K562 (cell line): ENCODE measurements at regions not wholly inside any gene's neighbourhood (a gene's known extent, or its start where the extent isn't known, plus 50 kb on each side); places are given as distances from the start of the nearest gene placed in this dataset.

Experiments used
- ARHGAP35 ChIP-seq: fragments of 450-650 bp; IDR thresholded peaks from 2 replicates; pipeline ENCODE4 v1.6.1; 2018; ENCODE audit not compliant: partially characterized antibody
- BRF1 ChIP-seq: IDR thresholded peaks from 3 replicates; pipeline ENCODE4 v1.6.1; 2011; ENCODE audit warnings: borderline replicate concordance, mild to moderate bottlenecking; ENCODE audit not compliant: insufficient read length; ENCODE audit errors: extremely low read depth
- COPS2 ChIP-seq: fragments of 450-650 bp; conservative IDR thresholded peaks from 2 replicates; pipeline ENCODE4 v1.6.1; 2016; ENCODE audit warnings: mild to moderate bottlenecking, moderate library complexity
- KAT7 ChIP-seq: sonication (generic); formaldehyde crosslinking; IDR thresholded peaks from 2 replicates; pipeline ENCODE4 v1.8.0; 2022; ENCODE audit warnings: missing genetic modification reagents, mild to moderate bottlenecking, borderline replicate concordance
- MCM7 ChIP-seq, 2 experiments: fragments of 450-650 bp; IDR thresholded peaks; 2 replicates each; pipeline ENCODE4 v1.6.1; 2016 to 2018
- NBN ChIP-seq: fragments of 450-650 bp; IDR thresholded peaks from 2 replicates; pipeline ENCODE4 v1.6.1; 2016; ENCODE audit warnings: low read depth, mild to moderate bottlenecking
- PCBP2 ChIP-seq: fragments of 200-400 bp; formaldehyde crosslinking; IDR thresholded peaks from 2 replicates; pipeline ENCODE4 v1.6.1; 2018; ENCODE audit warnings: low read length, low read depth, mild to moderate bottlenecking, moderate library complexity; ENCODE audit not compliant: poor library complexity, severe bottlenecking
- PTRF ChIP-seq: fragments of 450-650 bp; IDR thresholded peaks from 2 replicates; pipeline ENCODE4 v1.6.1; 2016; ENCODE audit warnings: mild to moderate bottlenecking, missing genetic modification characterization, missing compliant biosample characterization
- SIRT6 ChIP-seq: IDR thresholded peaks from one replicate; pipeline ENCODE4 v1.6.1; 2012; ENCODE audit warnings: low read depth, mild to moderate bottlenecking, control low read depth, inconsistent platforms, low read length, moderate library complexity
- SRSF9 ChIP-seq: fragments of 200-400 bp; formaldehyde crosslinking; IDR thresholded peaks from 2 replicates; pipeline ENCODE4 v1.6.1; 2017; ENCODE audit warnings: low read depth, low read length, borderline replicate concordance
- ZKSCAN1 ChIP-seq: fragments of 150-350 bp; IDR thresholded peaks from 2 replicates; pipeline ENCODE4 v1.6.1; 2016; ENCODE audit warnings: low read depth, low read length
- ZNF124 ChIP-seq: sonication (generic); formaldehyde crosslinking; IDR thresholded peaks from 2 replicates; pipeline ENCODE4 v1.8.1; 2022; ENCODE audit warnings: missing genetic modification reagents
- ZNF133 ChIP-seq: fragments of 250-450 bp; sonication (Bioruptor Pico); IDR thresholded peaks from 2 replicates; pipeline ENCODE4 v1.4.0; 2020; ENCODE audit warnings: mild to moderate bottlenecking
- ZNF507 ChIP-seq: conservative IDR thresholded peaks from 2 replicates; pipeline ENCODE4 v1.6.1; 2017; ENCODE audit warnings: missing genetic modification characterization, missing compliant biosample characterization
- ZNF778 ChIP-seq: fragments of 450-650 bp; formaldehyde crosslinking; IDR thresholded peaks from 2 replicates; pipeline ENCODE4 v1.4.0; 2020; ENCODE audit warnings: mild to moderate bottlenecking, moderate library complexity
- TF ChIP-seq, protein P1 (sequence below): fragments of 250-450 bp; sonication (Bioruptor Pico); IDR thresholded peaks from 2 replicates; pipeline ENCODE4 v1.4.0; 2020
- TF ChIP-seq, protein P2 (sequence below), 2 experiments: IDR thresholded peaks; 2 replicates each; pipeline ENCODE4 v1.6.1; 2012; ENCODE audit warnings: improper control_type of control experiment in 2 of 2, low read depth in 2 of 2, low read length in 2 of 2, borderline replicate concordance in 1 of 2
- TF ChIP-seq, protein P3 (sequence below): sonication (generic); formaldehyde crosslinking; IDR thresholded peaks from 2 replicates; pipeline ENCODE4 v1.8.0; 2023; ENCODE audit warnings: mild to moderate bottlenecking, missing genetic modification reagents

DNA sequence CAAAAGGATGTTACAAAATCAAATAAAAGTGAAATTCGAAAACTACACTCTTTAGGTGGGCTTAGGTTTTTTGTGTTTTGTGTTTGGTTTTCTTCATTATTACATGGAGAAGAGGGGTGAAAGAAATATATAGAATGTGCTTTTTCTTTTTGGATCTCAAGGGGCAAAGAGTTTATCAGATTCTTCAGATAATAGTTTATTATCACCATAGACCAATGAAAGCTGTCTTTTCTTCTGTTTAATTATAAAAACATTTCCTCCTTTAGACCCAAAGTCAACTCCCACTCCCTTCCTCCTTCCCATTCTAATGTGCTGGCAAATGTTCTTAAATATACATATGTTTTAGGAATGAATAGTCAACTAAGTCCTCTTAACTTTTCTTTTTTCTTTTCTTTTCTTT lies 167.6 kb downstream of the AKR1D1 start (continued):
- TF ChIP-seq, protein P1, sequence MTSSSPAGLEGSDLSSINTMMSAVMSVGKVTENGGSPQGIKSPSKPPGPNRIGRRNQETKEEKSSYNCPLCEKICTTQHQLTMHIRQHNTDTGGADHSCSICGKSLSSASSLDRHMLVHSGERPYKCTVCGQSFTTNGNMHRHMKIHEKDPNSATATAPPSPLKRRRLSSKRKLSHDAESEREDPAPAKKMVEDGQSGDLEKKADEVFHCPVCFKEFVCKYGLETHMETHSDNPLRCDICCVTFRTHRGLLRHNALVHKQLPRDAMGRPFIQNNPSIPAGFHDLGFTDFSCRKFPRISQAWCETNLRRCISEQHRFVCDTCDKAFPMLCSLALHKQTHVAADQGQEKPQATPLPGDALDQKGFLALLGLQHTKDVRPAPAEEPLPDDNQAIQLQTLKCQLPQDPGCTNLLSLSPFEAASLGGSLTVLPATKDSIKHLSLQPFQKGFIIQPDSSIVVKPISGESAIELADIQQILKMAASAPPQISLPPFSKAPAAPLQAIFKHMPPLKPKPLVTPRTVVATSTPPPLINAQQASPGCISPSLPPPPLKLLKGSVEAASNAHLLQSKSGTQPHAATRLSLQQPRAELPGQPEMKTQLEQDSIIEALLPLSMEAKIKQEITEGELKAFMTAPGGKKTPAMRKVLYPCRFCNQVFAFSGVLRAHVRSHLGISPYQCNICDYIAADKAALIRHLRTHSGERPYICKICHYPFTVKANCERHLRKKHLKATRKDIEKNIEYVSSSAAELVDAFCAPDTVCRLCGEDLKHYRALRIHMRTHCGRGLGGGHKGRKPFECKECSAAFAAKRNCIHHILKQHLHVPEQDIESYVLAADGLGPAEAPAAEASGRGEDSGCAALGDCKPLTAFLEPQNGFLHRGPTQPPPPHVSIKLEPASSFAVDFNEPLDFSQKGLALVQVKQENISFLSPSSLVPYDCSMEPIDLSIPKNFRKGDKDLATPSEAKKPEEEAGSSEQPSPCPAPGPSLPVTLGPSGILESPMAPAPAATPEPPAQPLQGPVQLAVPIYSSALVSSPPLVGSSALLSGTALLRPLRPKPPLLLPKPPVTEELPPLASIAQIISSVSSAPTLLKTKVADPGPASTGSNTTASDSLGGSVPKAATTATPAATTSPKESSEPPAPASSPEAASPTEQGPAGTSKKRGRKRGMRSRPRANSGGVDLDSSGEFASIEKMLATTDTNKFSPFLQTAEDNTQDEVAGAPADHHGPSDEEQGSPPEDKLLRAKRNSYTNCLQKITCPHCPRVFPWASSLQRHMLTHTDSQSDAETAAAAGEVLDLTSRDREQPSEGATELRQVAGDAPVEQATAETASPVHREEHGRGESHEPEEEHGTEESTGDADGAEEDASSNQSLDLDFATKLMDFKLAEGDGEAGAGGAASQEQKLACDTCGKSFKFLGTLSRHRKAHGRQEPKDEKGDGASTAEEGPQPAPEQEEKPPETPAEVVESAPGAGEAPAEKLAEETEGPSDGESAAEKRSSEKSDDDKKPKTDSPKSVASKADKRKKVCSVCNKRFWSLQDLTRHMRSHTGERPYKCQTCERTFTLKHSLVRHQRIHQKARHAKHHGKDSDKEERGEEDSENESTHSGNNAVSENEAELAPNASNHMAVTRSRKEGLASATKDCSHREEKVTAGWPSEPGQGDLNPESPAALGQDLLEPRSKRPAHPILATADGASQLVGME (CRISPR knock-in tag), result no peak
- TF ChIP-seq KAT7 (CRISPR knock-in tag) (no peak), ZNF133 (CRISPR knock-in tag) (no peak), SIRT6 (no peak), ZNF124 (CRISPR knock-in tag) (no peak), SRSF9 (no peak), PTRF (tag) (no peak), ZKSCAN1 (no peak), PCBP2 (no peak), ARHGAP35 (no peak), MCM7 (IDR thresholded peaks at IDR 0.05) (no peak), ZNF507 (tag) (no peak), NBN (0 out of 2 replicates have a peak, but pooled peaks have one; percentile 7), COPS2 (no peak), BRF1 (no peak), ZNF778 (no peak)
- TF ChIP-seq, protein P2, sequence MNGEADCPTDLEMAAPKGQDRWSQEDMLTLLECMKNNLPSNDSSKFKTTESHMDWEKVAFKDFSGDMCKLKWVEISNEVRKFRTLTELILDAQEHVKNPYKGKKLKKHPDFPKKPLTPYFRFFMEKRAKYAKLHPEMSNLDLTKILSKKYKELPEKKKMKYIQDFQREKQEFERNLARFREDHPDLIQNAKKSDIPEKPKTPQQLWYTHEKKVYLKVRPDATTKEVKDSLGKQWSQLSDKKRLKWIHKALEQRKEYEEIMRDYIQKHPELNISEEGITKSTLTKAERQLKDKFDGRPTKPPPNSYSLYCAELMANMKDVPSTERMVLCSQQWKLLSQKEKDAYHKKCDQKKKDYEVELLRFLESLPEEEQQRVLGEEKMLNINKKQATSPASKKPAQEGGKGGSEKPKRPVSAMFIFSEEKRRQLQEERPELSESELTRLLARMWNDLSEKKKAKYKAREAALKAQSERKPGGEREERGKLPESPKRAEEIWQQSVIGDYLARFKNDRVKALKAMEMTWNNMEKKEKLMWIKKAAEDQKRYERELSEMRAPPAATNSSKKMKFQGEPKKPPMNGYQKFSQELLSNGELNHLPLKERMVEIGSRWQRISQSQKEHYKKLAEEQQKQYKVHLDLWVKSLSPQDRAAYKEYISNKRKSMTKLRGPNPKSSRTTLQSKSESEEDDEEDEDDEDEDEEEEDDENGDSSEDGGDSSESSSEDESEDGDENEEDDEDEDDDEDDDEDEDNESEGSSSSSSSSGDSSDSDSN (IDR thresholded peaks at IDR 0.05; ENCODE audit: borderline replicate concordance in 1 of 2, low read depth in 2 of 2, low read length in 2 of 2), result no peak
- TF ChIP-seq, protein P3, sequence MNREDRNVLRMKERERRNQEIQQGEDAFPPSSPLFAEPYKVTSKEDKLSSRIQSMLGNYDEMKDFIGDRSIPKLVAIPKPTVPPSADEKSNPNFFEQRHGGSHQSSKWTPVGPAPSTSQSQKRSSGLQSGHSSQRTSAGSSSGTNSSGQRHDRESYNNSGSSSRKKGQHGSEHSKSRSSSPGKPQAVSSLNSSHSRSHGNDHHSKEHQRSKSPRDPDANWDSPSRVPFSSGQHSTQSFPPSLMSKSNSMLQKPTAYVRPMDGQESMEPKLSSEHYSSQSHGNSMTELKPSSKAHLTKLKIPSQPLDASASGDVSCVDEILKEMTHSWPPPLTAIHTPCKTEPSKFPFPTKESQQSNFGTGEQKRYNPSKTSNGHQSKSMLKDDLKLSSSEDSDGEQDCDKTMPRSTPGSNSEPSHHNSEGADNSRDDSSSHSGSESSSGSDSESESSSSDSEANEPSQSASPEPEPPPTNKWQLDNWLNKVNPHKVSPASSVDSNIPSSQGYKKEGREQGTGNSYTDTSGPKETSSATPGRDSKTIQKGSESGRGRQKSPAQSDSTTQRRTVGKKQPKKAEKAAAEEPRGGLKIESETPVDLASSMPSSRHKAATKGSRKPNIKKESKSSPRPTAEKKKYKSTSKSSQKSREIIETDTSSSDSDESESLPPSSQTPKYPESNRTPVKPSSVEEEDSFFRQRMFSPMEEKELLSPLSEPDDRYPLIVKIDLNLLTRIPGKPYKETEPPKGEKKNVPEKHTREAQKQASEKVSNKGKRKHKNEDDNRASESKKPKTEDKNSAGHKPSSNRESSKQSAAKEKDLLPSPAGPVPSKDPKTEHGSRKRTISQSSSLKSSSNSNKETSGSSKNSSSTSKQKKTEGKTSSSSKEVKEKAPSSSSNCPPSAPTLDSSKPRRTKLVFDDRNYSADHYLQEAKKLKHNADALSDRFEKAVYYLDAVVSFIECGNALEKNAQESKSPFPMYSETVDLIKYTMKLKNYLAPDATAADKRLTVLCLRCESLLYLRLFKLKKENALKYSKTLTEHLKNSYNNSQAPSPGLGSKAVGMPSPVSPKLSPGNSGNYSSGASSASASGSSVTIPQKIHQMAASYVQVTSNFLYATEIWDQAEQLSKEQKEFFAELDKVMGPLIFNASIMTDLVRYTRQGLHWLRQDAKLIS, result no peak
